Upper lobe of right lung (tissue), 1 donor: ENCODE measurements at regions not wholly inside any gene's neighbourhood (a gene's known extent, or its start where the extent isn't known, plus 50 kb on each side); places are given as distances from the start of the nearest gene placed in this dataset.

Source experiments
- ATAC-seq: fragments of 200-7000 bp; cut with Tn5 transposase; one replicate; pipeline ENCODE4 v1.9.1; 2020; ENCODE audit warnings: mild to moderate bottlenecking, moderate library complexity
- DNase-seq: peaks from one replicate; pipeline ENCODE4 v3.0.0-alpha.2; 2020
- H3K27ac ChIP-seq: fragments of 200-600 bp; one replicate; pipeline ENCODE4 v1.8.0; 2022
- H3K27me3 ChIP-seq: fragments of 200-600 bp; one replicate; pipeline ENCODE4 v1.8.0; 2022; ENCODE audit warnings: mild to moderate bottlenecking
- H3K36me3 ChIP-seq: fragments of 200-600 bp; one replicate; pipeline ENCODE4 v1.8.0; 2022
- H3K4me1 ChIP-seq: fragments of 200-600 bp; one replicate; pipeline ENCODE4 v1.8.0; 2022
- H3K4me3 ChIP-seq: fragments of 200-600 bp; one replicate; pipeline ENCODE4 v1.8.0; 2022; ENCODE audit warnings: mild to moderate bottlenecking
- H3K9me3 ChIP-seq: fragments of 200-600 bp; one replicate; pipeline ENCODE4 v1.8.0; 2022
- intact Hi-C: fragments of 100-400 bp; cut with DNase I; formaldehyde crosslinking; loops from one replicate; pipeline ENCODE4 v1.11.0; 2022
- TF ChIP-seq, protein P1 (sequence below): fragments of 200-600 bp; IDR thresholded peaks from one replicate; pipeline ENCODE4 v1.8.0; 2022; ENCODE audit warnings: antibody characterized with exemption
- donor health status: DM: no; HTN: yes; CAD: no; lungs with severe emphysema.

DNA sequence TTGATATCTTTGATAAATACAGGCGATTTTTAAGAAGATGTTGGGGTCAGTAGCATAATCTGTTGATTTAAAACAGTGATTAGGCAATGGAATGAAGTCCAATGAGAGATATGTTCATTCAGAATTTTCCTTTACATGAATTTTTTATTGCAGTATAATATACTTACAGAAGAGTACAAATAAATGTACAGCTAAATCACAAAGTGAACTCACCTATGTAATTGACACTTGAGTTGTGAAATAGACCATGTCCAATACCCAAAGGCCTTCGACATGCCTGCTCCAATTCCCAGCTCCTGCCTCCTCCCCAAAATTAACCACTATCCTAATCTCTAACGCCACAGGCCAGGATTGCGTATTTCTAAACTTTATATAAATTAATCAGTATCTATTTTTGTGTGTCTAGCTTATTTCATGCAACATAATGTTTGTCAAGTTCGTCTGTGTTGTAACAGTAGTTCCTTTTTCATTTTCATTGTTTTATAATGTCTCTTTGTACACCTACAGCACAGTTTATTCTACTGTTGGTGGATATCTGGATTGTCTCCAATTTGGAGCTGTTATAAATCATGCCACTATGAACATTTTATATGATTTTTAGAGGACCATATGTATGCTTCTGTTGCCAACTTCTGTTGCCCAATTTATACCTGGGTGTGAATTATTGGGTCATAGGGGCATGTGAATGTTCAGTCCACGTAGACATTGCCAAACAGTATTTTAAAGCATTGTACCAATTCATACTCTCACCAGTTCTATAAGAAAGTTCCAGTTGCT is 208.3 kb downstream of the TLE1 start:
- H3K27ac ChIP-seq, result no peak overlapping the region
- H3K4me1 ChIP-seq, result no peaks in the 10 kb centered on the region
- TF ChIP-seq, protein P1, sequence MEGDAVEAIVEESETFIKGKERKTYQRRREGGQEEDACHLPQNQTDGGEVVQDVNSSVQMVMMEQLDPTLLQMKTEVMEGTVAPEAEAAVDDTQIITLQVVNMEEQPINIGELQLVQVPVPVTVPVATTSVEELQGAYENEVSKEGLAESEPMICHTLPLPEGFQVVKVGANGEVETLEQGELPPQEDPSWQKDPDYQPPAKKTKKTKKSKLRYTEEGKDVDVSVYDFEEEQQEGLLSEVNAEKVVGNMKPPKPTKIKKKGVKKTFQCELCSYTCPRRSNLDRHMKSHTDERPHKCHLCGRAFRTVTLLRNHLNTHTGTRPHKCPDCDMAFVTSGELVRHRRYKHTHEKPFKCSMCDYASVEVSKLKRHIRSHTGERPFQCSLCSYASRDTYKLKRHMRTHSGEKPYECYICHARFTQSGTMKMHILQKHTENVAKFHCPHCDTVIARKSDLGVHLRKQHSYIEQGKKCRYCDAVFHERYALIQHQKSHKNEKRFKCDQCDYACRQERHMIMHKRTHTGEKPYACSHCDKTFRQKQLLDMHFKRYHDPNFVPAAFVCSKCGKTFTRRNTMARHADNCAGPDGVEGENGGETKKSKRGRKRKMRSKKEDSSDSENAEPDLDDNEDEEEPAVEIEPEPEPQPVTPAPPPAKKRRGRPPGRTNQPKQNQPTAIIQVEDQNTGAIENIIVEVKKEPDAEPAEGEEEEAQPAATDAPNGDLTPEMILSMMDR, result no peak
- H3K9me3 ChIP-seq, result no peaks in the 10 kb centered on the region
- no peaks in the 10 kb centered on the region for H3K27me3 ChIP-seq
- ATAC-seq (no peak), DNase-seq (no peak)
- intact Hi-C loops, result no loop called here
- no peaks in the 10 kb centered on the region for H3K36me3 ChIP-seq
- no peak overlapping the region for H3K4me3 ChIP-seq

DNA sequence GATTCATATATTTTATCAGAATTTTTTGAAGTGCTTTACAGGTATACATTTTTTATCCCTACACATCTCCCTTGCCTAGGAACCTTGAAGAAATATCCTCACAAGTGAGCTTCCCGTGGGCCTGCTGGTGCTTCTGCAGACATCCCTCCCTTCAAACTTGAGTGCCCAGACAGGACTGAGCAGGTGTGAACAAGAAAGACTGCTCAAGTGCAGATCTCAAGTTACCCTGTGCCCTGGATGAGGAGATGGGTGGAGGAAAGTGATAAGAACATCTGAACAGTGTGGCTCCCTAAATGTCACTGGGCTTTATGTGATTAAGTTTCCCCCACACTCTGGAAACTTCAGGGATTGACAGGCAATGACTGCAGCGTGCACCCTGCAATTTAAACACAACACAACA is 209.8 kb downstream of the TLE1 start:
- DNase-seq (no peak), ATAC-seq (no peak)
- no peak overlapping the region for H3K4me3 ChIP-seq
- H3K27ac ChIP-seq, result no peak overlapping the region
- H3K36me3 ChIP-seq, result no peaks in the 10 kb centered on the region
- no peaks in the 10 kb centered on the region for H3K27me3 ChIP-seq
- no peaks in the 10 kb centered on the region for H3K9me3 ChIP-seq
- H3K4me1 ChIP-seq, result no peaks in the 10 kb centered on the region
- TF ChIP-seq, protein P1, result no peak
- intact Hi-C loops, result no loop called here

DNA sequence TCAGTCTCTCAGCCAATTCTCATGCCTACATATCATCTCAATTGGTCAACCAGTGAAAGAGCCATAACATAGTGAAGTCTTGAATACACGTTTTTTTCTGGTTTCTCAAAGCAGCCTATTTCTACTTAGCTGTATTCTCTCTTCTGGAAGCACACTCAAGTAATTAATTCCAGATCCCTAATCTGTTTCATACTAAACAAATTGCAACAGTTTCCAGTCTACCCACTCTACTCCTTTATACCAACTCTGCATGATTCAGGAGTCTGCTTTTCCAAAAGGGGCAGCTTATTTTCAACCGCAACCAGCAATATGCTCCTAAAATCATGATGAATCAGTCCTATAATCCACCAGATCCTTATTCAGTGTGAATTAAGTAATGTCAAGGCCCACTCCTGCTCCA is 211.7 kb downstream of the TLE1 start:
- Histone ChIP-seq H3K36me3 (no peaks in the 10 kb centered on the region), H3K27ac (no peak overlapping the region), H3K9me3 (no peaks in the 10 kb centered on the region), H3K4me3 (no peak overlapping the region), H3K4me1 (no peaks in the 10 kb centered on the region), H3K27me3 (no peaks in the 10 kb centered on the region)
- intact Hi-C loops, result no loop called here
- ATAC-seq, result no peak
- TF ChIP-seq, protein P1, result no peak
- no peak for DNase-seq

DNA sequence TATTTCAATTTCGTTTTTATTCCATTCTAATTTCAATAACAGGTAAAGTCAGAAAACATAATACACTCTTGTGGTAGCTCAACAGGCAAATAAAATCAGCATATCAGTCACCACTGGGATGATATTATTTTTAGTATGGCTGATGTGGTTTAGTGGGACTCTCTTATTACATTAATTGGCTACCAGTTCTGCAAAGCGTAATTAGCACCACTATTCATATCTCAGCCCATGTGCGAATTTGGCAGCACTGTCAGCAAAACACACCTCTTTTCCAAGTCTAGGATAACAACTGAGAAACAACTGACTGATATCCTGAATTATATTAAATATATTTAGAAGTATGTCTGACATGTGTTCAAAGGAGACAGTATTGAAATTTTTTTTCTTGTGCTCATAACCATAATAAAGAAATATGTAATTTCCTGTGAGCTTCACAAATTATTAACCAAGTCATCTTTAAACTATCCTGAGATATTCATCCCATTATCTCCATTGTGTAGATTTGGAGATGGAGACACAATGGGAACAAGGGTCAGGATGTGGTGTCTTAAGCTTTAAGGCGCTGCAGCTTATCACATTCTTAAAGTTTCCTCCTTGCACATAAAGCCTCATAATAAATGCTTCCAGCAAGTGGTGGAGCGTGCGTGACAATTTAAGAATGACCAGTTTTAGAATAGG is 212.4 kb downstream of the TLE1 start:
- DNase-seq, result no peak
- Histone ChIP-seq H3K27me3 (no peaks in the 10 kb centered on the region), H3K4me3 (no peak overlapping the region), H3K36me3 (no peaks in the 10 kb centered on the region), H3K27ac (no peak overlapping the region), H3K9me3 (no peaks in the 10 kb centered on the region), H3K4me1 (no peaks in the 10 kb centered on the region)
- no peak for ATAC-seq
- TF ChIP-seq, protein P1, result no peak
- intact Hi-C loops, result no loop called here

DNA sequence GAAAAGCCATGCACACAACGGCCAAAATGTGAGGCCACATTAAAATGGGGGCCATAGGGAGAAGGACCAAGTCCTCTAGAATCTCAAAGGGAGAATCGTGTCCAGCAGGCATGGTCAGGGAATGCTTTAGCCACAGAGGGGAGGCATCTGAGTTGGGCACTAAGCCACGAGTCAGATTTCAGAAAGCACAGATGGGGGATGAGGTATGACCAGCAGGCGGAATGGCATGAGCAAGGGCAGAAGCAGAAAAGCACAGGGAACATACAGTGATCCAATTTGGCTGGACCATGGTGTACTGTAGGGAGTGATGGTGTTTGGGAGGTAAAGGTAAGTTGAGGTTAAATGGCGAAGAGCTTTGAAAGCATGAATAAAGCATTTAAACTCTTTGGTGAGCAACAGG is 214.6 kb downstream of the TLE1 start:
- TF ChIP-seq, protein P1, result no peak
- ATAC-seq, result no peak
- no peak overlapping the region for H3K27ac ChIP-seq
- no peaks in the 10 kb centered on the region for H3K27me3 ChIP-seq
- H3K36me3 ChIP-seq, result no peaks in the 10 kb centered on the region
- intact Hi-C loops, result no loop called here
- H3K4me3 ChIP-seq, result no peak overlapping the region
- DNase-seq, result no peak
- no peaks in the 10 kb centered on the region for H3K4me1 ChIP-seq
- no peaks in the 10 kb centered on the region for H3K9me3 ChIP-seq
